Suprapubic skin (tissue), 3 donors: ENCODE measurements at regions not wholly inside any gene's neighbourhood (a gene's known extent, or its start where the extent isn't known, plus 50 kb on each side); places are given as distances from the start of the nearest gene placed in this dataset.

Experiments used
- CTCF ChIP-seq, 2 donors: fragments of 200-600 bp in 1 of 2; fragments of 450-650 bp in 1 of 2; sonication (generic) in 1 of 2; IDR thresholded peaks; one replicate each; pipeline ENCODE4 v1.5.1; 2016 to 2019; ENCODE audit warnings: antibody characterized with exemption in 2 of 2, mild to moderate bottlenecking in 1 of 2, moderate library complexity in 1 of 2
- EP300 ChIP-seq: sonication (generic); formaldehyde crosslinking; IDR thresholded peaks from one replicate; pipeline ENCODE4 v1.6.1; 2017; ENCODE audit warnings: antibody characterized with exemption
- POLR2A ChIP-seq, 2 donors: fragments of 450-650 bp; IDR thresholded peaks; one replicate each; pipeline ENCODE4 v1.6.1; 2017; ENCODE audit warnings: antibody characterized with exemption in 2 of 2, mild to moderate bottlenecking in 2 of 2, moderate library complexity in 2 of 2

- TF ChIP-seq CTCF (IDR thresholded peaks at IDR 0.05) = no peak
- TF ChIP-seq POLR2A (IDR thresholded peaks at IDR 0.05) = no peak
- TF ChIP-seq EP300 = no peak
Measured at GRCh38 chr16:51734220-51734619, 583.1 kb upstream of the SALL1 start.
